K562 (cell line): ENCODE measurements at regions not wholly inside any gene's neighbourhood (a gene's known extent, or its start where the extent isn't known, plus 50 kb on each side); places are given as distances from the start of the nearest gene placed in this dataset.

Experiments used
- ATF7 ChIP-seq: fragments of 450-650 bp; IDR thresholded peaks from 2 replicates; pipeline ENCODE4 v1.7.1; 2014; ENCODE audit warnings: mild to moderate bottlenecking, moderate library complexity
- E2F8 ChIP-seq: fragments of 450-650 bp; IDR thresholded peaks from 2 replicates; pipeline ENCODE4 v1.7.1; 2018; ENCODE audit warnings: mild to moderate bottlenecking, low read depth; ENCODE audit not compliant: partially characterized antibody
- GMEB1 ChIP-seq: fragments of 250-450 bp; sonication (Bioruptor Pico); IDR thresholded peaks from 2 replicates; pipeline ENCODE4 v1.4.0; 2020; ENCODE audit warnings: mild to moderate bottlenecking
- HCFC1 ChIP-seq: IDR thresholded peaks from 2 replicates; pipeline ENCODE4 v1.6.1; 2012; ENCODE audit warnings: low read depth, low read length, improper control_type of control experiment
- PHF20 ChIP-seq: fragments of 450-650 bp; IDR thresholded peaks from 2 replicates; pipeline ENCODE4 v1.6.1; 2018; ENCODE audit not compliant: partially characterized antibody
- RBM15 ChIP-seq: fragments of 200-400 bp; formaldehyde crosslinking; IDR thresholded peaks from 2 replicates; pipeline ENCODE4 v1.6.1; 2018; ENCODE audit warnings: mild to moderate bottlenecking, low read length, moderate library complexity; ENCODE audit not compliant: insufficient read depth
- UBTF ChIP-seq, 2 experiments: IDR thresholded peaks; 2 replicates each; pipeline ENCODE4 v1.6.1; 2012; ENCODE audit warnings: improper control_type of control experiment in 2 of 2, low read depth in 2 of 2, low read length in 2 of 2, borderline replicate concordance in 1 of 2
- XRCC5 ChIP-seq: fragments of 200-400 bp; formaldehyde crosslinking; IDR thresholded peaks from 2 replicates; pipeline ENCODE4 v1.6.1; 2017; ENCODE audit warnings: low read depth, mild to moderate bottlenecking, low read length
- ZBTB26 ChIP-seq: fragments of 450-650 bp; formaldehyde crosslinking; IDR thresholded peaks from 2 replicates; pipeline ENCODE4 v1.4.0; 2022; ENCODE audit warnings: missing genetic modification characterization
- ZHX1 ChIP-seq: fragments of 150-350 bp; conservative IDR thresholded peaks from 2 replicates; pipeline ENCODE4 v1.6.1; 2014; ENCODE audit warnings: low read length
- ZNF584 ChIP-seq: fragments of 200-800 bp; sonication (Bioruptor generic); IDR thresholded peaks from 2 replicates; pipeline ENCODE4 v1.6.1; 2016; ENCODE audit warnings: low read depth, mild to moderate bottlenecking, missing genetic modification characterization, missing compliant biosample characterization
- ZNF717 ChIP-seq: fragments of 250-450 bp; sonication (Bioruptor Pico); IDR thresholded peaks from 2 replicates; pipeline ENCODE4 v1.5.0; 2021
- ZNF740 ChIP-seq, 3 experiments: fragments of 200-800 bp in 1 of 3; sonication (Bioruptor generic) in 1 of 3; sonication (generic) in 1 of 3; formaldehyde crosslinking in 1 of 3; IDR thresholded peaks; 2 replicates each; pipeline versions ENCODE4 v1.6.1 to v1.8.0; 2016 to 2022; ENCODE audit warnings: mild to moderate bottlenecking in 2 of 3, missing compliant biosample characterization in 2 of 3, missing genetic modification characterization in 2 of 3, missing genetic modification reagents in 1 of 3

- TF ChIP-seq ZHX1 (peak; percentile 96), PHF20 (peak; percentile 18), RBM15 (no peak), ZBTB26 (no peak), GMEB1 (CRISPR knock-in tag) (no peak), ATF7 (peak; percentile 55; the same call in 1 of the 2 replicates), ZNF584 (CRISPR knock-in tag) (no peak), HCFC1 (peak; percentile 67), E2F8 (no peak), ZNF740 (CRISPR knock-in tag; IDR thresholded peaks at IDR 0.05) (no peak), ZNF740 (tag; IDR thresholded peaks at IDR 0.05) (peak in 1 of 2 experiments; percentile 51; a peak in 1 of 4 replicates), XRCC5 (peak; percentile 100), ZNF717 (CRISPR knock-in tag) (no peak), UBTF (IDR thresholded peaks at IDR 0.05; ENCODE audit: borderline replicate concordance in 1 of 2, low read depth in 2 of 2, low read length in 2 of 2) (0 out of 4 replicates have a peak, but pooled peaks of 1 of the 2 experiments have one; percentile 48)
Measured at GRCh38 chr22:22753526-22754267, 109.3 kb downstream of the GGTLC2 start (continued).
